Peyer's patch (tissue), 4 donors: ENCODE measurements at regions not wholly inside any gene's neighbourhood (a gene's known extent, or its start where the extent isn't known, plus 50 kb on each side); places are given as distances from the start of the nearest gene placed in this dataset.

Experiments used
- POLR2A ChIP-seq, 2 donors: fragments of 450-650 bp; IDR thresholded peaks; one replicate each; pipeline ENCODE4 v1.5.1; 2017; ENCODE audit warnings: antibody characterized with exemption in 2 of 2, mild to moderate bottlenecking in 2 of 2, moderate library complexity in 2 of 2
- TF ChIP-seq, protein P1 (sequence below), 6 experiments: fragments of 450-650 bp in 4 of 6; fragments of 200-600 bp in 2 of 6; sonication (generic) in 1 of 6; IDR thresholded peaks; one replicate each; pipeline ENCODE4 v1.5.1; 2017 to 2019; ENCODE audit warnings: antibody characterized with exemption in 6 of 6, mild to moderate bottlenecking in 3 of 6, moderate library complexity in 1 of 6

DNA sequence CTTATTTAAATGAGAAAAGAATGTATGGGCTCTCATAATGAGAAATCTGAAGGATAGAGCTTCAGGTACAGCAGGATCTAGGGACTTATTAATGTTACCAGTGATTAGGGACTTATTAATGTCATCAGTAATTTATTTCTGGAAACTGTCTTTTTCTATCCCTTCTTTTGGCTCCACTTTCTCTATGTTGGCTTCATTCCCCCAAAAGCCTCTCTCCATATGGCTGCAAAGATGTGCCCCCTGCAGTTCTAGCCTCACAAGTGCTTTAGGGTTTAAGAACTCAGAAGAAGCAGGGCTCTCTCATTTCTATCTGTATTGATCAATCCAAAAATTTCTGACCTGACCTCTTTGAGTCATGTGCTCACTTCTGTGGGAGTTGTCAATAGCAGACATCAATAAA lies 480.9 kb downstream of the TXNL1 start:
- TF ChIP-seq, protein P1, sequence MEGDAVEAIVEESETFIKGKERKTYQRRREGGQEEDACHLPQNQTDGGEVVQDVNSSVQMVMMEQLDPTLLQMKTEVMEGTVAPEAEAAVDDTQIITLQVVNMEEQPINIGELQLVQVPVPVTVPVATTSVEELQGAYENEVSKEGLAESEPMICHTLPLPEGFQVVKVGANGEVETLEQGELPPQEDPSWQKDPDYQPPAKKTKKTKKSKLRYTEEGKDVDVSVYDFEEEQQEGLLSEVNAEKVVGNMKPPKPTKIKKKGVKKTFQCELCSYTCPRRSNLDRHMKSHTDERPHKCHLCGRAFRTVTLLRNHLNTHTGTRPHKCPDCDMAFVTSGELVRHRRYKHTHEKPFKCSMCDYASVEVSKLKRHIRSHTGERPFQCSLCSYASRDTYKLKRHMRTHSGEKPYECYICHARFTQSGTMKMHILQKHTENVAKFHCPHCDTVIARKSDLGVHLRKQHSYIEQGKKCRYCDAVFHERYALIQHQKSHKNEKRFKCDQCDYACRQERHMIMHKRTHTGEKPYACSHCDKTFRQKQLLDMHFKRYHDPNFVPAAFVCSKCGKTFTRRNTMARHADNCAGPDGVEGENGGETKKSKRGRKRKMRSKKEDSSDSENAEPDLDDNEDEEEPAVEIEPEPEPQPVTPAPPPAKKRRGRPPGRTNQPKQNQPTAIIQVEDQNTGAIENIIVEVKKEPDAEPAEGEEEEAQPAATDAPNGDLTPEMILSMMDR (IDR thresholded peaks at IDR 0.05), result no peak
- TF ChIP-seq POLR2A (IDR thresholded peaks at IDR 0.05), result no peak
